ENCODE measurements at regions not wholly inside any gene's neighbourhood (a gene's known extent, or its start where the extent isn't known, plus 50 kb on each side); places are given as distances from the start of the nearest gene placed in this dataset.
"Not testable (repeated sequence)": the region's sequence is repeated elsewhere in the genome, so short reads cannot be mapped to it uniquely, and the experiment has no call there.

GRCh38 chr2:66095820-66096345 lies 339.0 kb upstream of the MEIS1 start:
- TF ChIP-seq, protein P1, sequence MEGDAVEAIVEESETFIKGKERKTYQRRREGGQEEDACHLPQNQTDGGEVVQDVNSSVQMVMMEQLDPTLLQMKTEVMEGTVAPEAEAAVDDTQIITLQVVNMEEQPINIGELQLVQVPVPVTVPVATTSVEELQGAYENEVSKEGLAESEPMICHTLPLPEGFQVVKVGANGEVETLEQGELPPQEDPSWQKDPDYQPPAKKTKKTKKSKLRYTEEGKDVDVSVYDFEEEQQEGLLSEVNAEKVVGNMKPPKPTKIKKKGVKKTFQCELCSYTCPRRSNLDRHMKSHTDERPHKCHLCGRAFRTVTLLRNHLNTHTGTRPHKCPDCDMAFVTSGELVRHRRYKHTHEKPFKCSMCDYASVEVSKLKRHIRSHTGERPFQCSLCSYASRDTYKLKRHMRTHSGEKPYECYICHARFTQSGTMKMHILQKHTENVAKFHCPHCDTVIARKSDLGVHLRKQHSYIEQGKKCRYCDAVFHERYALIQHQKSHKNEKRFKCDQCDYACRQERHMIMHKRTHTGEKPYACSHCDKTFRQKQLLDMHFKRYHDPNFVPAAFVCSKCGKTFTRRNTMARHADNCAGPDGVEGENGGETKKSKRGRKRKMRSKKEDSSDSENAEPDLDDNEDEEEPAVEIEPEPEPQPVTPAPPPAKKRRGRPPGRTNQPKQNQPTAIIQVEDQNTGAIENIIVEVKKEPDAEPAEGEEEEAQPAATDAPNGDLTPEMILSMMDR (IDR thresholded peaks at IDR 0.05; ENCODE audit: partially characterized antibody, unreplicated experiment) = peak; percentile 18
- H3K4me1 Mint-ChIP-seq (ENCODE audit: low read depth, unreplicated experiment) = no peaks in the 10 kb centered on the region
- H3K27me3 Mint-ChIP-seq (ENCODE audit: unreplicated experiment) = peaks cover 2% of the 10 kb centered on the region
- H3K36me3 Mint-ChIP-seq (ENCODE audit: unreplicated experiment) = no peaks in the 10 kb centered on the region
- DNase-seq = no peak
- H3K27ac Mint-ChIP-seq (ENCODE audit: unreplicated experiment) = no peak overlapping the region
- no peak overlapping the region for H3K4me3 Mint-ChIP-seq (ENCODE audit: unreplicated experiment)
- H3K9me3 Mint-ChIP-seq (ENCODE audit: unreplicated experiment) = no peaks in the 10 kb centered on the region

- DNase-seq; H3K27me3 Mint-ChIP-seq (ENCODE audit: unreplicated experiment); H3K4me1 Mint-ChIP-seq (ENCODE audit: low read depth, unreplicated experiment); H3K9me3 Mint-ChIP-seq (ENCODE audit: unreplicated experiment); H3K36me3 Mint-ChIP-seq (ENCODE audit: unreplicated experiment); H3K4me3 Mint-ChIP-seq (ENCODE audit: unreplicated experiment); H3K27ac Mint-ChIP-seq (ENCODE audit: unreplicated experiment): not testable (repeated sequence)
Observed at GRCh38 chr2:66094689-66095088, 340.2 kb upstream of the MEIS1 start.

DNA sequence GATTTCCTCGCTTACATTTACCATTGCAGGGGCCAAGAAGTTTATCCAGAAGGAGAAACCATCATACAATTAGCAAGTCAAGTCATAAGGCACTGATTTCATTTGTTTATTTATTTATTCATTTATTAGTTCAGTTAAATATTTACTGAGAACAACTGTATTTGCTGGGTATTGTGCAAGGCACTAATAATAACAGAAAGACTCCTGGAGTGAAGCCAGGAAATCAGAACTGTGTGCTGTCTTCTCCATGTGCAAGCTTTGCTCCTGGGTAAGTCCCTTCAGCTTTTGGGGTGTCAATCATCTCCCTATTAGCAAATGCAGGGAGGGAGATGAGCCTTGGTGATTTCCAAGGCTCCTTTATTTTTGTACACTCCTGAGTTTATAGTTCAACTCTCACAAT lies 341.6 kb upstream of the MEIS1 start:
- no peak overlapping the region for H3K27ac Mint-ChIP-seq (ENCODE audit: unreplicated experiment)
- TF ChIP-seq, protein P1 (IDR thresholded peaks at IDR 0.05; ENCODE audit: partially characterized antibody, unreplicated experiment) = no peak
- H3K27me3 Mint-ChIP-seq (ENCODE audit: unreplicated experiment) = peaks cover 2% of the 10 kb centered on the region
- H3K4me3 Mint-ChIP-seq (ENCODE audit: unreplicated experiment) = no peak overlapping the region
- H3K36me3 Mint-ChIP-seq (ENCODE audit: unreplicated experiment) = no peaks in the 10 kb centered on the region
- no peaks in the 10 kb centered on the region for H3K4me1 Mint-ChIP-seq (ENCODE audit: low read depth, unreplicated experiment)
- DNase-seq = no peak
- H3K9me3 Mint-ChIP-seq (ENCODE audit: unreplicated experiment) = no peaks in the 10 kb centered on the region

DNA sequence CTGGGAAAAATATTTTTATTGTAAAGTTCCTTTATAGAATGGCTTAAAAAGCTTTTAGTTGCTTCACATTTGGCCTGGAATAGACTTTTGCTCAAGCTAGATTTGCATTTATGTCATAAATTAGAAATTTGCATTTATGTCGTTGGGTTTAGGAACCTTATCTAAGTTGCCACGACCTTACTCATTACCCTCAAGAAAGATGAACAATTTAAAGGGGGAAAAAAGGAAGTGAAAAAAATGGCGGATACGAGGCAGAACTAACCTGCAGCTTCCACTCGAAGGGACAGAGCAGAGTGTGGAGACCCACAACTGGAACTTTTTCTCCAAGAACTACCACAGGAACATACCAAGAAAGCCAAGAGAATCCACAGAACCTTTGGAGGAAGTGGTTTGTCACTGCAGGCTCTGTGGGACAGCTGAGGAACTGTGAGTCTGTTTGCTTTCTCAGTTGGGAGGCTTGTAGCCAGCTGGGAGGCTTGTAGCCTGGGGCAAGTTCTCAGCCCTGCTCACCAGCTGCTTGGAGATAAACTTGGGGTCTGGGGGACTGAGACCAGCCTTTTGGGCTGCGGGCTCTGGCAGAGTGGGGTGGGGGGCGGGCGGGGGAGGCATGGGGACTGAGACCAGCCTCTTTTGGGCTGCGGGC lies 349.9 kb upstream of the MEIS1 start:
- Mint-ChIP-seq H3K27ac (ENCODE audit: unreplicated experiment) (no peak overlapping the region), H3K4me3 (ENCODE audit: unreplicated experiment) (no peak overlapping the region), H3K4me1 (ENCODE audit: low read depth, unreplicated experiment) (peaks cover 9% of the 10 kb centered on the region), H3K9me3 (ENCODE audit: unreplicated experiment) (no peaks in the 10 kb centered on the region), H3K27me3 (ENCODE audit: unreplicated experiment) (peaks cover 2% of the 10 kb centered on the region), H3K36me3 (ENCODE audit: unreplicated experiment) (no peaks in the 10 kb centered on the region)
- no peak for DNase-seq
- TF ChIP-seq, protein P1 (IDR thresholded peaks at IDR 0.05; ENCODE audit: partially characterized antibody, unreplicated experiment) = no peak

DNA sequence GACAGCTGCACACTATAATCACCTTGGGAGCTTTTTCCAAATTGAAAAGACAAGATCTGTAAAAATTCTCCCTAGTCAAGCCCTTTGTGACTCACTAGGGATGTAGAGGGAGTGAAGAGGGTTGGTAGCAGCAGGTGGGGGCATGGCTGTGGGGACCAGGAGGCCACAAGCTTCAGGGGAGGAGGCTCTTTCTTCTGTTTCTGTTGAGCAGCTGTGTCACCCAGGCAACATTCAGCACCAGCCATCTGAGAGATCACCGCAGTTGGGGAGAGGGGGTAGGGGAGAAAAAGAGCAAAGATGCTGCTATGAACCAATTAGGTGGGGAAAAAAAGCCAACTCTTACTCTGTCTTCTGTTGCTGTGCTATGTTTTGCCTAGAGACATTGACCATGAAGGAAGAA lies 352.3 kb upstream of the MEIS1 start:
- Mint-ChIP-seq H3K27ac (ENCODE audit: unreplicated experiment) (no peak overlapping the region), H3K9me3 (ENCODE audit: unreplicated experiment) (no peaks in the 10 kb centered on the region), H3K27me3 (ENCODE audit: unreplicated experiment) (peaks cover 2% of the 10 kb centered on the region), H3K4me3 (ENCODE audit: unreplicated experiment) (no peak overlapping the region), H3K36me3 (ENCODE audit: unreplicated experiment) (no peaks in the 10 kb centered on the region), H3K4me1 (ENCODE audit: low read depth, unreplicated experiment) (peaks cover 24% of the 10 kb centered on the region)
- no peak for DNase-seq
- TF ChIP-seq, protein P1 (IDR thresholded peaks at IDR 0.05; ENCODE audit: partially characterized antibody, unreplicated experiment) = no peak

All from glutamatergic neuron (in vitro differentiated cells).